GM23338 (cell line): ENCODE measurements at regions not wholly inside any gene's neighbourhood (a gene's known extent, or its start where the extent isn't known, plus 50 kb on each side); places are given as distances from the start of the nearest gene placed in this dataset.

Experiments used
- ATAC-seq: fragments of 200-7000 bp; cut with Tn5 transposase; 3 replicates; pipeline ENCODE4 v1.9.1; 2020
- DNase-seq: peaks from one replicate; pipeline ENCODE4 v3.0.0-alpha.2; 2015; ENCODE audit warnings: low spot score
- H2AFZ ChIP-seq: fragments of 200-600 bp; sonication (generic); 2 replicates; pipeline ENCODE4 v1.8.0; 2016; ENCODE audit warnings: antibody characterized with exemption, mild to moderate bottlenecking, moderate library complexity
- H3F3A ChIP-seq: fragments of 200-600 bp; sonication (generic); replicated peaks from 2 replicates; pipeline ENCODE4 v1.8.0; 2017; ENCODE audit warnings: antibody characterized with exemption, mixed run types, low read depth
- H3K27ac ChIP-seq: fragments of 200-600 bp; sonication (generic); 2 replicates; pipeline ENCODE4 v1.6.1; 2016; ENCODE audit warnings: low read depth
- H3K27me3 ChIP-seq: fragments of 200-600 bp; sonication (generic); 2 replicates; pipeline ENCODE4 v1.8.0; 2016; ENCODE audit warnings: mild to moderate bottlenecking, mixed run types, moderate library complexity; ENCODE audit not compliant: insufficient read depth
- H3K36me3 ChIP-seq: fragments of 200-600 bp; sonication (generic); 2 replicates; pipeline ENCODE4 v1.8.0; 2016; ENCODE audit warnings: mild to moderate bottlenecking; ENCODE audit not compliant: insufficient read depth
- H3K4me1 ChIP-seq: fragments of 200-600 bp; sonication (generic); 2 replicates; pipeline ENCODE4 v1.8.0; 2016; ENCODE audit warnings: mild to moderate bottlenecking, moderate library complexity; ENCODE audit not compliant: insufficient read depth
- H3K4me2 ChIP-seq: fragments of 200-600 bp; sonication (generic); 2 replicates; pipeline ENCODE4 v1.7.1; 2017; ENCODE audit warnings: mixed run types
- H3K4me3 ChIP-seq: fragments of 200-600 bp; sonication (generic); 2 replicates; pipeline ENCODE4 v1.6.1; 2016; ENCODE audit warnings: mixed run types
- H3K79me2 ChIP-seq: fragments of 200-600 bp; sonication (generic); replicated peaks from 2 replicates; pipeline ENCODE4 v1.8.0; 2017; ENCODE audit warnings: mild to moderate bottlenecking; ENCODE audit not compliant: insufficient read depth
- H3K9me2 ChIP-seq: fragments of 200-600 bp; sonication (generic); 2 replicates; pipeline ENCODE4 v1.8.0; 2017; ENCODE audit not compliant: insufficient read depth
- H4K20me1 ChIP-seq: fragments of 200-600 bp; sonication (generic); replicated peaks from 2 replicates; pipeline ENCODE4 v1.8.0; 2017; ENCODE audit warnings: mild to moderate bottlenecking; ENCODE audit not compliant: insufficient read depth
- H3K27ac Mint-ChIP-seq: 2 replicates; pipeline ENCODE4 v1.8.0; 2020; ENCODE audit warnings: inconsistent platforms, mild to moderate bottlenecking, moderate library complexity, mixed read lengths
- H3K27me3 Mint-ChIP-seq: 3 replicates; pipeline ENCODE4 v1.8.0; 2022; ENCODE audit warnings: low read depth, mild to moderate bottlenecking, moderate library complexity, mixed read lengths, inconsistent platforms; ENCODE audit not compliant: insufficient read depth, poor library complexity
- H3K36me3 Mint-ChIP-seq: 3 replicates; pipeline ENCODE4 v1.8.0; 2021; ENCODE audit warnings: low read depth, mild to moderate bottlenecking, inconsistent platforms, moderate library complexity, mixed read lengths
- H3K4me1 Mint-ChIP-seq: 3 replicates; pipeline ENCODE4 v1.8.0; 2020; ENCODE audit warnings: mild to moderate bottlenecking, inconsistent platforms, mixed read lengths
- H3K4me3 Mint-ChIP-seq: 3 replicates; pipeline ENCODE4 v1.8.0; 2021; ENCODE audit warnings: moderate library complexity, mild to moderate bottlenecking, inconsistent platforms, mixed read lengths
- H3K9me3 Mint-ChIP-seq: 3 replicates; pipeline ENCODE4 v1.8.0; 2020; ENCODE audit warnings: moderate library complexity, mild to moderate bottlenecking, inconsistent platforms, mixed read lengths
- CTCF ChIP-seq, 2 experiments: fragments of 200-600 bp in 1 of 2; sonication (generic) in 1 of 2; conservative IDR thresholded peaks; 2 replicates each; pipeline versions ENCODE4 v1.5.1 to v1.6.1; 2016 to 2017; ENCODE audit warnings: antibody characterized with exemption in 2 of 2, low read depth in 2 of 2, mild to moderate bottlenecking in 2 of 2, moderate library complexity in 1 of 2
- ETS1 ChIP-seq: IDR thresholded peaks from 2 replicates; pipeline ENCODE4 v1.6.1; 2016; ENCODE audit warnings: antibody characterized with exemption
- EZH2phosphoT487 ChIP-seq: fragments of 200-600 bp; sonication (generic); IDR thresholded peaks from one replicate; pipeline ENCODE4 v1.8.1; 2018; ENCODE audit warnings: antibody characterized with exemption; ENCODE audit not compliant: unreplicated experiment
- JUNB ChIP-seq: IDR thresholded peaks from one replicate; pipeline ENCODE4 v1.6.1; 2016; ENCODE audit warnings: antibody characterized with exemption; ENCODE audit not compliant: unreplicated experiment
- NANOG ChIP-seq: IDR thresholded peaks from 2 replicates; pipeline ENCODE4 v1.6.1; 2016; ENCODE audit warnings: antibody characterized with exemption, borderline replicate concordance
- POLR2AphosphoS5 ChIP-seq: IDR thresholded peaks from 2 replicates; pipeline ENCODE4 v1.6.1; 2016; ENCODE audit warnings: antibody characterized with exemption, low read depth
- REST ChIP-seq: IDR thresholded peaks from one replicate; pipeline ENCODE4 v1.6.1; 2018; ENCODE audit warnings: antibody characterized with exemption; ENCODE audit not compliant: unreplicated experiment
- STAT1 ChIP-seq: IDR thresholded peaks from one replicate; pipeline ENCODE4 v1.6.1; 2016; ENCODE audit warnings: antibody characterized with exemption; ENCODE audit not compliant: unreplicated experiment
- ZNF114 ChIP-seq: fragments of 250-450 bp; sonication (Bioruptor Pico); IDR thresholded peaks from 2 replicates; pipeline ENCODE4 v1.5.0; 2020; ENCODE audit warnings: mild to moderate bottlenecking, moderate library complexity
- ZNF331 ChIP-seq: fragments of 250-450 bp; sonication (Bioruptor Pico); IDR thresholded peaks from 2 replicates; pipeline ENCODE4 v1.5.0; 2020; ENCODE audit warnings: low read depth, mild to moderate bottlenecking, moderate library complexity

- no peaks in the 10 kb centered on the region for H3K27me3 Mint-ChIP-seq
- no peak overlapping the region for H3K4me3 Mint-ChIP-seq
- Histone ChIP-seq H3K4me1 (peaks cover 5% of the 10 kb centered on the region; the same call in 1 of the 2 replicates), H3K4me3 (no peak overlapping the region), H3K4me2 (no peak overlapping the region), H4K20me1 (no peaks in the 10 kb centered on the region), H3F3A (no peaks in the 10 kb centered on the region), H3K27ac (no peak overlapping the region), H3K9me2 (no peaks in the 10 kb centered on the region), H2AFZ (0 out of 2 replicates have a peak overlapping the region, but pooled peaks have one; percentile 5), H3K36me3 (no peaks in the 10 kb centered on the region), H3K79me2 (no peaks in the 10 kb centered on the region), H3K27me3 (no peaks in the 10 kb centered on the region)
- ATAC-seq (no peak), DNase-seq (no peak)
- TF ChIP-seq ETS1 (no peak), JUNB (no peak), ZNF331 (CRISPR knock-in tag) (no peak), REST (no peak), ZNF114 (no peak)
- peak overlapping the region; percentile 79; the same call in 1 of the 2 replicates for H3K27ac Mint-ChIP-seq
- H3K36me3 Mint-ChIP-seq: no peaks in the 10 kb centered on the region
- no peaks in the 10 kb centered on the region for H3K9me3 Mint-ChIP-seq
- H3K4me1 Mint-ChIP-seq: peaks cover 12% of the 10 kb centered on the region; the same call in 2 of the 3 replicates
Observed at GRCh38 chr7:8975681-8976080, 542.3 kb downstream of the NXPH1 start.

GRCh38 chr7:8982338-8982992 lies 549.1 kb downstream of the NXPH1 start:
- Histone ChIP-seq H3K27me3 (no peaks in the 10 kb centered on the region), H3K4me2 (no peak overlapping the region), H3K79me2 (no peaks in the 10 kb centered on the region), H3K27ac (no peak overlapping the region), H3K9me2 (no peaks in the 10 kb centered on the region), H3K4me3 (no peak overlapping the region), H2AFZ (peak overlapping the region; percentile 44; the same call in 1 of the 2 replicates), H3K36me3 (no peaks in the 10 kb centered on the region), H4K20me1 (no peaks in the 10 kb centered on the region), H3F3A (no peaks in the 10 kb centered on the region), H3K4me1 (peaks cover 3% of the 10 kb centered on the region; the same call in 1 of the 2 replicates)
- no peak overlapping the region for H3K4me3 Mint-ChIP-seq
- H3K4me1 Mint-ChIP-seq: peaks cover 11% of the 10 kb centered on the region; the same call in 2 of the 3 replicates
- H3K9me3 Mint-ChIP-seq: no peaks in the 10 kb centered on the region
- no peaks in the 10 kb centered on the region for H3K27me3 Mint-ChIP-seq
- ATAC-seq: peak; percentile 62
- no peak overlapping the region for H3K27ac Mint-ChIP-seq
- peak; percentile 23 for DNase-seq
- H3K36me3 Mint-ChIP-seq: no peaks in the 10 kb centered on the region
- no peak for TF ChIP-seq JUNB
- TF ChIP-seq ZNF114: no peak
- TF ChIP-seq EZH2phosphoT487: no peak
- TF ChIP-seq CTCF (conservative IDR thresholded peaks at IDR 0.05; ENCODE audit: low read depth in 2 of 2): no peak
- no peak for TF ChIP-seq POLR2AphosphoS5
- TF ChIP-seq STAT1: no peak
- no peak for TF ChIP-seq NANOG
- no peak for TF ChIP-seq REST
